ENCODE measurements at regions not wholly inside any gene's neighbourhood (a gene's known extent, or its start where the extent isn't known, plus 50 kb on each side); places are given as distances from the start of the nearest gene placed in this dataset.

DNA sequence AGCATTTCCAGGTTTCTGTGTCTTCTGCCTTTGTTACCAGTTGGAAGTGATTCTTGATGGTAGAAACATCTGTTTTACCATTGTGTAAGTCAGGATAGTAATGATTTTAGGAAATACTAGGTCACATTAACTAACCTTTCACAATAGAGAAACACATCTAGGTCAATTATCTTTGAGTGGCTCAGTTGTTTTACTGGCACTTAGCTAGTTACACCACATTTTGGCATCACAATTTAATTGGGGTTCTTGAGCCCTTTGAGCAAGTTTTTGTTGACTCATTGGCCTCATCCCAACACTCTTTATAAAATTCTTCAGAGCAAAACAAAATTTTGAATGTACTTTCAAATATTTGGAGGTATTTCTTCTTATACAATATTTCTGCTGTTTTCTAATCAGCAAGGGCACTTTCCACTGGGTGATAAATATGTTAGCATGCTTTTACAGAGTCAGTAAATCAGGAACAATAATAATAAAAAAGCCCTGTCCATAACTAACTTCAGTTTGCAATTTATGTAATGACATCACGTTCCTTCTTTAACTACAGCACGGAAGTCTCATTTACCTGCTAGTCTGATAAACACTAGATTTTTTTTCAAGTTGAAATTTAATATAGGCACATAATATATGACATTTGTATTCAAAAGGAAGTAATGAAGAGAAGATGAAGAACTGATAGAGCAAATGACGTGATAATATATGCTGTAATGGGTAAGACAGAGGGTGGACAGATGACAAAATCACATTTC lies 64.8 kb upstream of the GK2 start:
- TF ChIP-seq, protein P1, sequence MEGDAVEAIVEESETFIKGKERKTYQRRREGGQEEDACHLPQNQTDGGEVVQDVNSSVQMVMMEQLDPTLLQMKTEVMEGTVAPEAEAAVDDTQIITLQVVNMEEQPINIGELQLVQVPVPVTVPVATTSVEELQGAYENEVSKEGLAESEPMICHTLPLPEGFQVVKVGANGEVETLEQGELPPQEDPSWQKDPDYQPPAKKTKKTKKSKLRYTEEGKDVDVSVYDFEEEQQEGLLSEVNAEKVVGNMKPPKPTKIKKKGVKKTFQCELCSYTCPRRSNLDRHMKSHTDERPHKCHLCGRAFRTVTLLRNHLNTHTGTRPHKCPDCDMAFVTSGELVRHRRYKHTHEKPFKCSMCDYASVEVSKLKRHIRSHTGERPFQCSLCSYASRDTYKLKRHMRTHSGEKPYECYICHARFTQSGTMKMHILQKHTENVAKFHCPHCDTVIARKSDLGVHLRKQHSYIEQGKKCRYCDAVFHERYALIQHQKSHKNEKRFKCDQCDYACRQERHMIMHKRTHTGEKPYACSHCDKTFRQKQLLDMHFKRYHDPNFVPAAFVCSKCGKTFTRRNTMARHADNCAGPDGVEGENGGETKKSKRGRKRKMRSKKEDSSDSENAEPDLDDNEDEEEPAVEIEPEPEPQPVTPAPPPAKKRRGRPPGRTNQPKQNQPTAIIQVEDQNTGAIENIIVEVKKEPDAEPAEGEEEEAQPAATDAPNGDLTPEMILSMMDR (IDR thresholded peaks at IDR 0.05; ENCODE audit: insufficient read depth, low read depth, low read length), result no peak
- TF ChIP-seq EZH2 (IDR thresholded peaks at IDR 0.05; ENCODE audit: insufficient read depth, low read length), result no peak

Measured in astrocyte (in vitro differentiated cells and primary cell).